HepG2 (cell line): ENCODE measurements at regions not wholly inside any gene's neighbourhood (a gene's known extent, or its start where the extent isn't known, plus 50 kb on each side); places are given as distances from the start of the nearest gene placed in this dataset.
"Not testable (repeated sequence)": the region's sequence is repeated elsewhere in the genome, so short reads cannot be mapped to it uniquely, and the experiment has no call there.

Experiments
- ATAC-seq: fragments of 200-7000 bp; cut with Tn5 transposase; 3 replicates; pipeline ENCODE4 v1.9.1; 2020; ENCODE audit warnings: mild to moderate bottlenecking, moderate library complexity
- BruUV-seq: library from RNA; stranded (reverse); fragments of 400-500 nt; replicated peaks from 2 replicates; lab custom pipeline; 2021; lab: Mats Ljungman, UMichigan
- CTCF ChIA-PET: fragments of 300-600 bp; formaldehyde crosslinking; extraction: SDS; loops from one replicate; lab custom pipeline; 2021; ENCODE audit warnings: low total read pairs, inconsistent platforms, low intra/inter-chr PET ratio; lab: Yijun Ruan, JAX
- POLR2A ChIA-PET: fragments of 350-600 bp; sonication (Branson Sonifier 250); formaldehyde crosslinking; loops from one replicate; lab custom pipeline; 2020; ENCODE audit warnings: antibody characterized with exemption, inconsistent platforms; lab: Yijun Ruan, JAX
- DNase-seq: peaks from one replicate; pipeline ENCODE4 v3.0.0-alpha.2; 2015; ENCODE audit warnings: low spot score
- FAIRE-seq: peaks from 3 replicates; lab custom pipeline; 2011; peaks lifted over from hg19 to GRCh38; lab: Jason Lieb, UNC
- H2AFZ ChIP-seq: one replicate; pipeline ENCODE4 v1.6.1; 2011; ENCODE audit warnings: low read length, inconsistent platforms
- H3K27ac ChIP-seq: fragments of 300-600 bp; 3 replicates; pipeline ENCODE4 v1.8.0; 2011; ENCODE audit warnings: mixed run types, mild to moderate bottlenecking, mixed read lengths, low read length, inconsistent platforms; ENCODE audit not compliant: insufficient read depth; ENCODE audit errors: extremely low read length
- H3K27me3 ChIP-seq, 2 experiments: fragments of 200-600 bp in 1 of 2; 2 replicates in 1 of 2; 3 replicates in 1 of 2; pipeline versions ENCODE4 v1.6.0 to v1.8.0; 2011; ENCODE audit warnings: low read length in 2 of 2, mild to moderate bottlenecking in 2 of 2, moderate library complexity in 2 of 2, inconsistent platforms in 1 of 2; ENCODE audit not compliant: insufficient read depth in 2 of 2, control insufficient read depth in 1 of 2
- H3K36me3 ChIP-seq, 2 experiments: fragments of 200-600 bp in 1 of 2; replicated peaks in 1 of 2; 2 replicates in 1 of 2; 3 replicates in 1 of 2; pipeline versions ENCODE4 v1.5.1 to v1.8.0; 2011; ENCODE audit warnings: low read length in 2 of 2, inconsistent platforms in 1 of 2; ENCODE audit not compliant: insufficient read depth in 2 of 2, control insufficient read depth in 1 of 2
- H3K4me1 ChIP-seq: 2 replicates; pipeline ENCODE4 v1.5.1; 2012; ENCODE audit warnings: low read length, inconsistent platforms; ENCODE audit not compliant: insufficient read depth
- H3K4me2 ChIP-seq: 2 replicates; pipeline ENCODE4 v1.6.0; 2011; ENCODE audit warnings: low read depth, low read length, inconsistent platforms
- H3K4me3 ChIP-seq, 3 experiments: fragments of 200-600 bp in 1 of 3; sonication (generic), shearing (Covaris generic) in 1 of 3; replicated peaks in 1 of 3; 2 replicates each; pipeline ENCODE4 v1.5.1; 2011 to 2016; ENCODE audit warnings: low read length in 3 of 3, inconsistent platforms in 2 of 3, low read depth in 2 of 3, mild to moderate bottlenecking in 2 of 3, control low read depth in 1 of 3, mixed read lengths in 1 of 3; ENCODE audit not compliant: insufficient read depth in 1 of 3
- H3K79me2 ChIP-seq: one replicate; pipeline ENCODE4 v1.6.1; 2011; ENCODE audit warnings: low read length, inconsistent platforms; ENCODE audit not compliant: insufficient read depth
- H3K9ac ChIP-seq: 2 replicates; pipeline ENCODE4 v1.6.0; 2011; ENCODE audit warnings: mild to moderate bottlenecking, low read depth, low read length, inconsistent platforms; ENCODE audit not compliant: insufficient read depth
- H3K9me3 ChIP-seq: 2 replicates; pipeline ENCODE4 v1.5.1; 2012; ENCODE audit warnings: mild to moderate bottlenecking, low read length
- H4K20me1 ChIP-seq: 2 replicates; pipeline ENCODE4 v1.6.0; 2011; ENCODE audit warnings: inconsistent platforms, mild to moderate bottlenecking, low read length, moderate library complexity; ENCODE audit not compliant: insufficient read depth
- WGBS: methylation state at CpG from one replicate; pipeline ENCODE4 v1.1.6; 2017; ENCODE audit warnings: low lambda C conversion rate; 5-methylcytosine and 5-hydroxymethylcytosine counted together
- in situ Hi-C: cut with HindIII; loops from 2 replicates; pipeline ENCODE4 v1.10.0; 2017; ENCODE audit warnings: low pct_unique_long_range_greater_than_20kb; ENCODE audit not compliant: extremely low pct_ligation_motif_present
- intact Hi-C: fragments of 100-400 bp; cut with micrococcal nuclease; formaldehyde crosslinking; loops from one replicate; pipeline ENCODE4 v1.10.0; 2022; ENCODE audit not compliant: unreplicated experiment

GRCh38 chr21:9028624-9029431 lies 1492.6 kb upstream of the TPTE start:
- WGBS: 18% methylated on average over 8 of the region's 8 CpGs
- H3K4me3 ChIP-seq, in situ Hi-C loops, BruUV-seq, H2AFZ ChIP-seq, H4K20me1 ChIP-seq, H3K27me3 ChIP-seq, ATAC-seq, intact Hi-C loops, H3K36me3 ChIP-seq, H3K9ac ChIP-seq, CTCF ChIA-PET, POLR2A ChIA-PET, H3K27ac ChIP-seq, H3K79me2 ChIP-seq, H3K4me1 ChIP-seq, DNase-seq, H3K4me2 ChIP-seq, FAIRE-seq: not testable (repeated sequence)
- H3K9me3 ChIP-seq: peaks cover 41% of the 10 kb centered on the region

- CTCF ChIA-PET, DNase-seq, intact Hi-C loops, H3K27ac ChIP-seq, BruUV-seq, H3K4me1 ChIP-seq, H4K20me1 ChIP-seq, H3K36me3 ChIP-seq, H3K4me3 ChIP-seq, H2AFZ ChIP-seq, H3K4me2 ChIP-seq, ATAC-seq, FAIRE-seq, H3K9ac ChIP-seq, H3K27me3 ChIP-seq, H3K79me2 ChIP-seq, POLR2A ChIA-PET, in situ Hi-C loops: not testable (repeated sequence)
- WGBS: 30% methylated on average over 2 of the region's 2 CpGs
- peaks cover 41% of the 10 kb centered on the region for H3K9me3 ChIP-seq
These were observed 1491.2 kb upstream of the TPTE start for GRCh38 chr21:9030141-9030665.

- not testable (repeated sequence) for FAIRE-seq, DNase-seq
These were observed 1489.7 kb upstream of the TPTE start for GRCh38 chr21:9031482-9032374.

GRCh38 chr21:9032547-9032946 lies 1488.8 kb upstream of the TPTE start:
- H3K36me3 ChIP-seq, CTCF ChIA-PET, H3K4me1 ChIP-seq, H3K9ac ChIP-seq, H3K27me3 ChIP-seq, DNase-seq, H3K4me3 ChIP-seq, H4K20me1 ChIP-seq, intact Hi-C loops, in situ Hi-C loops, BruUV-seq, H3K79me2 ChIP-seq, H2AFZ ChIP-seq, H3K27ac ChIP-seq, POLR2A ChIA-PET, ATAC-seq, H3K4me2 ChIP-seq, FAIRE-seq: not testable (repeated sequence)
- WGBS: no CpG with 5 or more reads among the region's 2 CpGs
- peaks cover 30% of the 10 kb centered on the region for H3K9me3 ChIP-seq

More at GRCh38 chr21:9031482-9032374, 1489.7 kb upstream of the TPTE start:
- intact Hi-C loops, H3K27me3 ChIP-seq, H3K9ac ChIP-seq, H3K4me1 ChIP-seq, in situ Hi-C loops, H2AFZ ChIP-seq, H3K4me3 ChIP-seq, POLR2A ChIA-PET, BruUV-seq, H3K27ac ChIP-seq, H3K79me2 ChIP-seq, ATAC-seq, H4K20me1 ChIP-seq, H3K4me2 ChIP-seq, CTCF ChIA-PET, H3K36me3 ChIP-seq: not testable (repeated sequence)
- 1% methylated on average over 5 of the region's 5 CpGs for WGBS
- peaks cover 36% of the 10 kb centered on the region for H3K9me3 ChIP-seq
